A549 (cell line): ENCODE measurements at regions not wholly inside any gene's neighbourhood (a gene's known extent, or its start where the extent isn't known, plus 50 kb on each side); places are given as distances from the start of the nearest gene placed in this dataset.

Experiments
- E2F6 ChIP-seq: IDR thresholded peaks from 2 replicates; pipeline ENCODE4 v1.6.1; 2012; ENCODE audit warnings: low read depth, borderline replicate concordance
- EP300 ChIP-seq, 2 experiments: fragments of >200 bp; sonication (Bioruptor Twin); formaldehyde crosslinking; IDR thresholded peaks; 2 replicates in 1 of 2; 3 replicates in 1 of 2; pipeline ENCODE4 v1.6.1; 2016 to 2017
- HDAC2 ChIP-seq: fragments of 200-600 bp; sonication (generic); IDR thresholded peaks from 2 replicates; pipeline ENCODE4 v1.6.1; 2016
- MYC ChIP-seq: IDR thresholded peaks from 2 replicates; pipeline ENCODE4 v1.6.1; 2012; ENCODE audit warnings: mild to moderate bottlenecking, inconsistent platforms, low read length, improper control_type of control experiment, borderline replicate concordance
- POLR2A ChIP-seq: IDR thresholded peaks from 2 replicates; pipeline ENCODE4 v1.6.1; 2012; ENCODE audit warnings: mild to moderate bottlenecking, low read length
- RFX5 ChIP-seq: fragments of 450-650 bp; IDR thresholded peaks from 2 replicates; pipeline ENCODE4 v1.7.1; 2014; ENCODE audit warnings: antibody characterized with exemption, mild to moderate bottlenecking, moderate library complexity
- SMC3 ChIP-seq: fragments of >200 bp; sonication (Bioruptor Twin); formaldehyde crosslinking; IDR thresholded peaks from 3 replicates; pipeline ENCODE4 v1.6.1; 2018; ENCODE audit warnings: inconsistent platforms
- TF ChIP-seq, protein P1 (sequence below): fragments of >200 bp; sonication (Bioruptor Twin); formaldehyde crosslinking; IDR thresholded peaks from 3 replicates; pipeline ENCODE4 v1.5.1; 2016
- TF ChIP-seq, protein P2 (sequence below): fragments of 200-600 bp; sonication (generic); IDR thresholded peaks from 2 replicates; pipeline ENCODE4 v1.6.1; 2016; ENCODE audit warnings: antibody characterized with exemption, mild to moderate bottlenecking, moderate library complexity
- TF ChIP-seq, protein P3 (sequence below): IDR thresholded peaks from 2 replicates; pipeline ENCODE4 v1.6.1; 2012

DNA sequence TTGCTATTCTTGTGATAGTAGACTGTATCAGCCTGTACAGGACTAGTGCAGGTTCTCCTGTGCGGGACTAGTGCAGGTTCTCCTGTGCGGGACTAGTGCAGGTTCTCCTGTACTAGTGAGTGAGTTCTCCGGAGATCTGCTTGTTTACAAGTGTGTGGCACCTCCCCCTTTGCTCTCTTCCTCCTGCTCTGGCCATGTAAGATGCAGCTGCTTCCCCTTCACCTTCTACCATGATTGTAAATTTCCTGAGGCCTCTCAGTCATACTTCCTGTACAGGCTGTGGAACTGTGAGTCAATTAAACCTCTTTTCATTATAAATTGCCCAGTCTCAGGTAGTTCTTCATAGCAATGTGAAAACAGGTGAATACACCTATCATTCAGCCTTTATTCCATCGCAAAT is 289.6 kb downstream of the TEX29 start:
- TF ChIP-seq, protein P1, sequence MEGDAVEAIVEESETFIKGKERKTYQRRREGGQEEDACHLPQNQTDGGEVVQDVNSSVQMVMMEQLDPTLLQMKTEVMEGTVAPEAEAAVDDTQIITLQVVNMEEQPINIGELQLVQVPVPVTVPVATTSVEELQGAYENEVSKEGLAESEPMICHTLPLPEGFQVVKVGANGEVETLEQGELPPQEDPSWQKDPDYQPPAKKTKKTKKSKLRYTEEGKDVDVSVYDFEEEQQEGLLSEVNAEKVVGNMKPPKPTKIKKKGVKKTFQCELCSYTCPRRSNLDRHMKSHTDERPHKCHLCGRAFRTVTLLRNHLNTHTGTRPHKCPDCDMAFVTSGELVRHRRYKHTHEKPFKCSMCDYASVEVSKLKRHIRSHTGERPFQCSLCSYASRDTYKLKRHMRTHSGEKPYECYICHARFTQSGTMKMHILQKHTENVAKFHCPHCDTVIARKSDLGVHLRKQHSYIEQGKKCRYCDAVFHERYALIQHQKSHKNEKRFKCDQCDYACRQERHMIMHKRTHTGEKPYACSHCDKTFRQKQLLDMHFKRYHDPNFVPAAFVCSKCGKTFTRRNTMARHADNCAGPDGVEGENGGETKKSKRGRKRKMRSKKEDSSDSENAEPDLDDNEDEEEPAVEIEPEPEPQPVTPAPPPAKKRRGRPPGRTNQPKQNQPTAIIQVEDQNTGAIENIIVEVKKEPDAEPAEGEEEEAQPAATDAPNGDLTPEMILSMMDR = no peak
- TF ChIP-seq MYC = no peak
- TF ChIP-seq, protein P2, sequence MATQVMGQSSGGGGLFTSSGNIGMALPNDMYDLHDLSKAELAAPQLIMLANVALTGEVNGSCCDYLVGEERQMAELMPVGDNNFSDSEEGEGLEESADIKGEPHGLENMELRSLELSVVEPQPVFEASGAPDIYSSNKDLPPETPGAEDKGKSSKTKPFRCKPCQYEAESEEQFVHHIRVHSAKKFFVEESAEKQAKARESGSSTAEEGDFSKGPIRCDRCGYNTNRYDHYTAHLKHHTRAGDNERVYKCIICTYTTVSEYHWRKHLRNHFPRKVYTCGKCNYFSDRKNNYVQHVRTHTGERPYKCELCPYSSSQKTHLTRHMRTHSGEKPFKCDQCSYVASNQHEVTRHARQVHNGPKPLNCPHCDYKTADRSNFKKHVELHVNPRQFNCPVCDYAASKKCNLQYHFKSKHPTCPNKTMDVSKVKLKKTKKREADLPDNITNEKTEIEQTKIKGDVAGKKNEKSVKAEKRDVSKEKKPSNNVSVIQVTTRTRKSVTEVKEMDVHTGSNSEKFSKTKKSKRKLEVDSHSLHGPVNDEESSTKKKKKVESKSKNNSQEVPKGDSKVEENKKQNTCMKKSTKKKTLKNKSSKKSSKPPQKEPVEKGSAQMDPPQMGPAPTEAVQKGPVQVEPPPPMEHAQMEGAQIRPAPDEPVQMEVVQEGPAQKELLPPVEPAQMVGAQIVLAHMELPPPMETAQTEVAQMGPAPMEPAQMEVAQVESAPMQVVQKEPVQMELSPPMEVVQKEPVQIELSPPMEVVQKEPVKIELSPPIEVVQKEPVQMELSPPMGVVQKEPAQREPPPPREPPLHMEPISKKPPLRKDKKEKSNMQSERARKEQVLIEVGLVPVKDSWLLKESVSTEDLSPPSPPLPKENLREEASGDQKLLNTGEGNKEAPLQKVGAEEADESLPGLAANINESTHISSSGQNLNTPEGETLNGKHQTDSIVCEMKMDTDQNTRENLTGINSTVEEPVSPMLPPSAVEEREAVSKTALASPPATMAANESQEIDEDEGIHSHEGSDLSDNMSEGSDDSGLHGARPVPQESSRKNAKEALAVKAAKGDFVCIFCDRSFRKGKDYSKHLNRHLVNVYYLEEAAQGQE = no peak
- TF ChIP-seq E2F6 = no peak
- TF ChIP-seq RFX5 = no peak
- no peak for TF ChIP-seq EP300 (IDR thresholded peaks at IDR 0.05)
- TF ChIP-seq, protein P3, sequence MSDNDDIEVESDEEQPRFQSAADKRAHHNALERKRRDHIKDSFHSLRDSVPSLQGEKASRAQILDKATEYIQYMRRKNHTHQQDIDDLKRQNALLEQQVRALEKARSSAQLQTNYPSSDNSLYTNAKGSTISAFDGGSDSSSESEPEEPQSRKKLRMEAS = no peak
- TF ChIP-seq SMC3 = no peak
- TF ChIP-seq POLR2A = no peak
- TF ChIP-seq HDAC2 = no peak
